HFFc6 (cell line): ENCODE measurements at regions not wholly inside any gene's neighbourhood (a gene's known extent, or its start where the extent isn't known, plus 50 kb on each side); places are given as distances from the start of the nearest gene placed in this dataset.

Experiments
- DNase-seq: peaks from one replicate; pipeline ENCODE4 v3.0.0-alpha.2; 2018
- H3K27ac Mint-ChIP-seq: 2 replicates; pipeline ENCODE4 v1.8.0; 2020; ENCODE audit warnings: mild to moderate bottlenecking, mixed read lengths
- H3K27me3 Mint-ChIP-seq: 2 replicates; pipeline ENCODE4 v1.8.0; 2021; ENCODE audit warnings: mild to moderate bottlenecking, moderate library complexity, mixed read lengths; ENCODE audit not compliant: insufficient read depth
- H3K36me3 Mint-ChIP-seq: 2 replicates; pipeline ENCODE4 v1.8.0; 2021; ENCODE audit warnings: low read depth, mixed read lengths
- H3K4me1 Mint-ChIP-seq: 2 replicates; pipeline ENCODE4 v1.8.0; 2020; ENCODE audit warnings: low read depth, mixed read lengths
- H3K4me3 Mint-ChIP-seq: 2 replicates; pipeline ENCODE4 v1.8.0; 2020; ENCODE audit warnings: mild to moderate bottlenecking, moderate library complexity, mixed read lengths
- H3K9me3 Mint-ChIP-seq: 2 replicates; pipeline ENCODE4 v1.8.0; 2020; ENCODE audit warnings: mild to moderate bottlenecking, mixed read lengths
- TF ChIP-seq, protein P1 (sequence below): fragments of 200-600 bp; sonication (generic); IDR thresholded peaks from 2 replicates; pipeline ENCODE4 v1.5.0; 2021; ENCODE audit warnings: antibody characterized with exemption, mild to moderate bottlenecking

DNA sequence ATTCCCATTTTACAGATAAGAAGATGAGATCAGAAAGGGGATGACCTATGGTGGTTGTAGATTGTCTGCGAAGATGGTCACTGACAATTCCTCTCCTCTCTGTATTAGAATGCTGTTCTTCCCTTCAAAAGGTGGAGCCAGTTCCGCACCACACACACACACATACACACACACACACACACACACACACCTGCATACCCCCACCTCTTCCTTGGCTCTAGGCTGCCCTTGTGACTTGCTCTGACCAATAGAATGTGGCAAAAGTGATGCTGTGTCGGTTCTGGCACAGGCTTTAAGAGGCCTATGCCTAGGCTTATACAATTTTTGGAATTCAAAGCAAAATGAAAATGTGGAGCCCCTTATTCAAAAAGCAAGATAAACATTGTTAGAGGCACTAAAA is 88.0 kb downstream of the ZFP36L2 start:
- peaks cover 19% of the 10 kb centered on the region for H3K4me1 Mint-ChIP-seq
- peaks cover 1% of the 10 kb centered on the region; the same call in 1 of the 2 replicates for H3K27me3 Mint-ChIP-seq
- TF ChIP-seq, protein P1, sequence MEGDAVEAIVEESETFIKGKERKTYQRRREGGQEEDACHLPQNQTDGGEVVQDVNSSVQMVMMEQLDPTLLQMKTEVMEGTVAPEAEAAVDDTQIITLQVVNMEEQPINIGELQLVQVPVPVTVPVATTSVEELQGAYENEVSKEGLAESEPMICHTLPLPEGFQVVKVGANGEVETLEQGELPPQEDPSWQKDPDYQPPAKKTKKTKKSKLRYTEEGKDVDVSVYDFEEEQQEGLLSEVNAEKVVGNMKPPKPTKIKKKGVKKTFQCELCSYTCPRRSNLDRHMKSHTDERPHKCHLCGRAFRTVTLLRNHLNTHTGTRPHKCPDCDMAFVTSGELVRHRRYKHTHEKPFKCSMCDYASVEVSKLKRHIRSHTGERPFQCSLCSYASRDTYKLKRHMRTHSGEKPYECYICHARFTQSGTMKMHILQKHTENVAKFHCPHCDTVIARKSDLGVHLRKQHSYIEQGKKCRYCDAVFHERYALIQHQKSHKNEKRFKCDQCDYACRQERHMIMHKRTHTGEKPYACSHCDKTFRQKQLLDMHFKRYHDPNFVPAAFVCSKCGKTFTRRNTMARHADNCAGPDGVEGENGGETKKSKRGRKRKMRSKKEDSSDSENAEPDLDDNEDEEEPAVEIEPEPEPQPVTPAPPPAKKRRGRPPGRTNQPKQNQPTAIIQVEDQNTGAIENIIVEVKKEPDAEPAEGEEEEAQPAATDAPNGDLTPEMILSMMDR, result no peak
- H3K4me3 Mint-ChIP-seq, result no peak overlapping the region
- no peaks in the 10 kb centered on the region for H3K9me3 Mint-ChIP-seq
- H3K27ac Mint-ChIP-seq, result no peak overlapping the region
- H3K36me3 Mint-ChIP-seq, result no peaks in the 10 kb centered on the region
- DNase-seq, result no peak

DNA sequence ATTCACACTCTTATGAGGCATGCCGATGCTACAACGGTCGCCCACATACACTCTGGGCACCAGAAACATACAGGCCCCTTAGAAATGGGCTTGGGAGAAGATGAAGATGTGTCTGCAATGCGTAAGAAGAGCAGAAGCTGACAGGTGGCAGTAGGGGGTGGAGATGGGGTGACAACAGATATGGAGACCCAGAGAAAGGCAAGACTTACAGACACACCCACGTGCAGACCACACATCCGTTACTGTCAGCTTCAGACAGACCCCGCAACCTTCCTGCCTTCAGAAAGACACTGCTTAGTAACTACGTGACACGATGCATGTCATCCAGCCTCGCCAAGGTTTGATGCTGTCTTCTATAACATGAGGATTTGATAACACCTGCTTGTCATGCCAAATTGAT is 89.5 kb downstream of the ZFP36L2 start:
- Mint-ChIP-seq H3K9me3 (no peaks in the 10 kb centered on the region), H3K4me3 (no peak overlapping the region), H3K36me3 (no peaks in the 10 kb centered on the region), H3K27ac (no peak overlapping the region), H3K4me1 (peaks cover 20% of the 10 kb centered on the region), H3K27me3 (no peaks in the 10 kb centered on the region)
- DNase-seq, result no peak
- TF ChIP-seq, protein P1, result no peak

DNA sequence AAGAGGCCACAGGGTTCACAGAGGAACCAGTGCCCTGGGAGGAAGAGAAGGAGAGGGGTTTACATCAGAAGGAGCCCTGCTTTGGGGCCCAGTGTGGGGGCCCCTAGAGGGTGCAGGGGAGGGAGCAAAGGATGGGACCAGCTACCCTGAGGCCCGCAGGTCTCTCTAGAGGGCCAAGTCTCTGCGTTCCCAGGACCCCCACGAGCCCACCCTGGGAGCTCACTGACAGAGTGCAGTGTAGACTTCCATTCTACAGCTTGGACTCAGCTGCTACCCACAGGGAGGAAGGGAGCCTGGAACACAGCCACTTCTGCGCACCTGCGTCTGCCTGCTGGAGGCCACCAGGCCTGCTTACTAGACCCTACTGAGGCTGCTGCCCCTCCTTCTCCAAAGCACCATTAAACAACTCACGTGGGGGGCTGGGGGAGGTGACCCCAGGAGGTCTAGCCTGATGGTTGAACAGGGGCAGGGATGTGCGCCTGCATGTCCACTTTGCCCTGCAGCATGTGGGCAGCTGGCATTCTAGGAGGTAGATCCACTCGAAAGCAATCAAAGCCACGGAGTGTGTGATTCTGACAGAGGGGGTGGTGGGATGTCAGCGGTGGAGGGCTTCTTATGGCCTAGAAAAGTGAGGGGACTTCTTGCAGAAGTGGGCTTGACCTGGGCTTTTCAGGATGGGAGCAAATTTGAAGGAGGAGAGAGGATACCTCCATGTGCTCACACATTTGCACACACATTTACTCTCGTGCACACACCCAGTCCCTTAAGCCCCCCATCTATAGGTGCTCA is 90.2 kb downstream of the ZFP36L2 start:
- Mint-ChIP-seq H3K27ac (no peak overlapping the region), H3K9me3 (no peaks in the 10 kb centered on the region), H3K4me3 (no peak overlapping the region), H3K4me1 (peaks cover 27% of the 10 kb centered on the region), H3K36me3 (no peaks in the 10 kb centered on the region), H3K27me3 (no peaks in the 10 kb centered on the region)
- TF ChIP-seq, protein P1, result no peak
- DNase-seq, result no peak

DNA sequence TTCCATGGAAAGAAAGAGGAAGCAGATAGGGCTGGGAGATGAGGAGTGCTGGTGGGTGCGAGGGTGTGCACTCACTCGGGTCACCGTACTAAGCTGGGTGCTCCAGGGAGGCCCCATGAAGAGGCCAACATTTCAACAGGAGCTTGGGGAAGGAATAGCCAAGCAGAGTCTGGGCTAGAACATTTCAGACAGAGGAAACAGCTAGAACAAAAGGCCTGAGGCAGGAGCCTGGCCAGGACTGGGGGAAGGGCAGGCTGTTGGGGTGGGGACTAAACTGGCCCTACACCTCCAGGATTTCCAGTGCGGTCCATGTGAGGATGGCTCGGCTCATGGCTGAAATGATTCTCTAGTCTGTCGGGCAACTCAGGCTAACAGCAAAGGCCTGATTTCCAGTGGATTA is 90.8 kb downstream of the ZFP36L2 start:
- TF ChIP-seq, protein P1, result no peak
- no peak for DNase-seq
- H3K27ac Mint-ChIP-seq, result no peak overlapping the region
- H3K27me3 Mint-ChIP-seq, result no peaks in the 10 kb centered on the region
- no peaks in the 10 kb centered on the region for H3K36me3 Mint-ChIP-seq
- H3K9me3 Mint-ChIP-seq, result no peaks in the 10 kb centered on the region
- no peak overlapping the region for H3K4me3 Mint-ChIP-seq
- peaks cover 33% of the 10 kb centered on the region for H3K4me1 Mint-ChIP-seq

DNA sequence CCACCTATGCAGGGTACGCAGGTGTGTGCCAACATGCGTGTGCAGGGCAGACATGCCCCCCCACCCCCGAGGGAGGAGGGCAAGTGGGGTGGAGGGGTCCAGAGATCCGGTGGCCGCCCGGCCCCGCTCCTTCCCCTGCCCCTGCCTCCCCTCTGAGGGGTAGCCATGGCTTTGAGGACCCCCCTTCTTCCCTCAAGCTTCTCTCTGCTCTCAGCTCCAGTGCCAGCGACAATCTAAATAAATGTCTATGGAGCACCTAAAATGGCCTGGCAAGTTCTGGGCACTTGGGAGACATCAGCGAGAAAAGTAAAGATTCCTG is 91.9 kb downstream of the ZFP36L2 start:
- Mint-ChIP-seq H3K36me3 (no peaks in the 10 kb centered on the region), H3K27me3 (peaks cover 4% of the 10 kb centered on the region; the same call in 1 of the 2 replicates), H3K9me3 (no peaks in the 10 kb centered on the region), H3K4me3 (no peak overlapping the region), H3K27ac (no peak overlapping the region), H3K4me1 (peaks cover 33% of the 10 kb centered on the region)
- DNase-seq, result no peak
- TF ChIP-seq, protein P1, result no peak
